Brain microvascular endothelial cell (primary cell): ENCODE measurements at regions not wholly inside any gene's neighbourhood (a gene's known extent, or its start where the extent isn't known, plus 50 kb on each side); places are given as distances from the start of the nearest gene placed in this dataset.

Source experiments
- DNase-seq: peaks from one replicate; pipeline ENCODE4 v3.0.0-alpha.2; 2020
- H3K27ac ChIP-seq: fragments of 250-450 bp; sonication (Bioruptor Pico); 2 replicates; pipeline ENCODE4 v1.5.1; 2020; ENCODE audit warnings: mild to moderate bottlenecking, moderate library complexity
- H3K27me3 ChIP-seq: fragments of 250-450 bp; sonication (Bioruptor Pico); replicated peaks from 2 replicates; pipeline ENCODE4 v1.5.1; 2020; ENCODE audit warnings: mild to moderate bottlenecking
- H3K36me3 ChIP-seq: fragments of 250-450 bp; sonication (Bioruptor Pico); replicated peaks from 2 replicates; pipeline ENCODE4 v1.5.1; 2020; ENCODE audit warnings: mild to moderate bottlenecking
- H3K4me3 ChIP-seq: 2 replicates; pipeline ENCODE4 v1.5.1; 2011; ENCODE audit warnings: low read depth, mild to moderate bottlenecking, control low read depth, low read length, moderate library complexity
- in situ Hi-C: cut with HindIII; loops from 2 replicates; pipeline ENCODE4 v1.10.0; 2017; ENCODE audit warnings: low sequenced_read_pairs, low pct_ligation_motif_present
- TF ChIP-seq, protein P1 (sequence below): IDR thresholded peaks from 2 replicates; pipeline ENCODE4 v1.5.1; 2011; ENCODE audit warnings: low read depth, mild to moderate bottlenecking, moderate library complexity, low read length, control low read depth, inconsistent platforms; ENCODE audit errors: missing control alignments

DNA sequence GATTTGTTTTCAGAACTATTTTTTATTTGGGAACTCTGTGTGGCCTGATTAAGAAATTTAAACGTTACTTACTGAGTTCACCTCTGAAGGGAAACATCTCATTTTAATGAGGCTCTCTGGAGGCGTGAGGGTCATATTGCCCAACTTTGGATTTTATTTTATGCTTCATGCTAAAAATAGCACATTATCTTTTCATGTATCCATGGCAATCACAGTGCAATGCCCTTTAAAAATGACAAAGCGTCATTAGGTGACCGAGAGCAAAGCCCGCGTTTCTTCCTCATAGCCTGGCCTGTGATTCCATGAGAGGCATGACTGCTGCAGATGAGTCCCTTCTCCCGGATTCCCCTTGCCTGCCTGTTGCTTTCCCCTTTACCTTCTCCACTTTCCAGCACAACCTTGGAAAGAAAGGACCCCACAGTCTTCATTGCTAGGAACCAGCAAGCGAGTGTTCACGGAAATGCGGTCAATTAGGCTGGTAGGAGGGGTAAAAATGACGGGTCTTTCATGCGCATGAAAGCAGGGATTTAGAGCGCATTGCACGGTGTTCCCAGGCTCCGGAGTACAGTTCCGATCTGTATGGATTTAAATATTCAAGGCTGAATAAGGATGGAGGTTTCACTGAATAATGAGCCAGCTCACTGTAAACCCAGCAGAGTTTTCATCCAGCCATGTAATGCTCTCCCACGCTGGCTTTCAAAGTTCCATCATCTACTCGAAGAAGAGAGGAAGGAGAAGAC, 98.2 kb upstream of the PITRM1 start:
- TF ChIP-seq, protein P1, sequence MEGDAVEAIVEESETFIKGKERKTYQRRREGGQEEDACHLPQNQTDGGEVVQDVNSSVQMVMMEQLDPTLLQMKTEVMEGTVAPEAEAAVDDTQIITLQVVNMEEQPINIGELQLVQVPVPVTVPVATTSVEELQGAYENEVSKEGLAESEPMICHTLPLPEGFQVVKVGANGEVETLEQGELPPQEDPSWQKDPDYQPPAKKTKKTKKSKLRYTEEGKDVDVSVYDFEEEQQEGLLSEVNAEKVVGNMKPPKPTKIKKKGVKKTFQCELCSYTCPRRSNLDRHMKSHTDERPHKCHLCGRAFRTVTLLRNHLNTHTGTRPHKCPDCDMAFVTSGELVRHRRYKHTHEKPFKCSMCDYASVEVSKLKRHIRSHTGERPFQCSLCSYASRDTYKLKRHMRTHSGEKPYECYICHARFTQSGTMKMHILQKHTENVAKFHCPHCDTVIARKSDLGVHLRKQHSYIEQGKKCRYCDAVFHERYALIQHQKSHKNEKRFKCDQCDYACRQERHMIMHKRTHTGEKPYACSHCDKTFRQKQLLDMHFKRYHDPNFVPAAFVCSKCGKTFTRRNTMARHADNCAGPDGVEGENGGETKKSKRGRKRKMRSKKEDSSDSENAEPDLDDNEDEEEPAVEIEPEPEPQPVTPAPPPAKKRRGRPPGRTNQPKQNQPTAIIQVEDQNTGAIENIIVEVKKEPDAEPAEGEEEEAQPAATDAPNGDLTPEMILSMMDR: no peak
- in situ Hi-C loops: no loop called here
- H3K4me3 ChIP-seq: no peak overlapping the region
- H3K27me3 ChIP-seq: no peaks in the 10 kb centered on the region
- no peak for DNase-seq
- H3K27ac ChIP-seq: no peak overlapping the region
- H3K36me3 ChIP-seq: no peaks in the 10 kb centered on the region

DNA sequence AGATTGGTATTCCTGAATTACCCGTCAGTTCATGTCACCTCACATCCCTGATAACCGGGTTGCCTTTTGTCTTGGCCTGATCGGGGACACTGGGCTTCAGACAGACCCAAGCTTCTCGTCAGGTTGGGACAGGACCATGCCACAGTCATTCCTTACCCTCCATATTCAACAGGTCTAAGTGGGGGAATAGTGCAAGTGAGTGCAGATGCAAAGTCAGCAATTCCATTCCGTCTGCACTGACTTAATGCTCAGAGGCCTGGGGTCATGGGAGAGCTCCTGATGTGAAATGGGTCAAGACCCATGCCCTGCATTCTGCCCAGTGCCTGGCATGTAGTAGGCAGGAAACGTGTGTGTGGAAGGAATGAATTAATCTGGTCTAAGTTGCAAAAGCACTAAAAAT, 95.4 kb upstream of the PITRM1 start:
- in situ Hi-C loops: no loop called here
- Histone ChIP-seq H3K36me3 (no peaks in the 10 kb centered on the region), H3K27me3 (no peaks in the 10 kb centered on the region), H3K27ac (no peak overlapping the region), H3K4me3 (no peak overlapping the region)
- DNase-seq: no peak
- TF ChIP-seq, protein P1: no peak

DNA sequence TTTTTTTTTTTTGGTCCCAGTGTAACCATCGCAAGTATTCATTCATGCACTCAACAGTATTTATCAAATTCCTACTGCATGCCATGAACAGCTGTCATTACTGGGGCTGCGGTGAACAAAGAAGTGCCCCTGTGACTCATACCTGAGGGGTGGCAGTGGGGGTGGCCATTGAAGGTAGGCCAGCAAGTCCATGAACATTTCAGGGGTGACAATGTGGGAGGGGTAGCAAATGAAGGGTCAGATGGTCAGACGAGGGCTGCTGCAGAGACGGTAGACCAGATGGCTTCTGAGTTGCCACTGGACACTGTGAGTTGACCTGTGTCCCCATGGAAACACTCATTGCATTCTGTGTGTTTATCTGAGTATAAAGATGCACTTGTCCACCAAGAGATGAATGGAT, 92.5 kb upstream of the PITRM1 start:
- H3K27ac ChIP-seq: no peak overlapping the region
- TF ChIP-seq, protein P1: no peak
- in situ Hi-C loops: no loop called here
- H3K27me3 ChIP-seq: no peaks in the 10 kb centered on the region
- H3K4me3 ChIP-seq: no peak overlapping the region
- DNase-seq: peak; percentile 43
- no peaks in the 10 kb centered on the region for H3K36me3 ChIP-seq

DNA sequence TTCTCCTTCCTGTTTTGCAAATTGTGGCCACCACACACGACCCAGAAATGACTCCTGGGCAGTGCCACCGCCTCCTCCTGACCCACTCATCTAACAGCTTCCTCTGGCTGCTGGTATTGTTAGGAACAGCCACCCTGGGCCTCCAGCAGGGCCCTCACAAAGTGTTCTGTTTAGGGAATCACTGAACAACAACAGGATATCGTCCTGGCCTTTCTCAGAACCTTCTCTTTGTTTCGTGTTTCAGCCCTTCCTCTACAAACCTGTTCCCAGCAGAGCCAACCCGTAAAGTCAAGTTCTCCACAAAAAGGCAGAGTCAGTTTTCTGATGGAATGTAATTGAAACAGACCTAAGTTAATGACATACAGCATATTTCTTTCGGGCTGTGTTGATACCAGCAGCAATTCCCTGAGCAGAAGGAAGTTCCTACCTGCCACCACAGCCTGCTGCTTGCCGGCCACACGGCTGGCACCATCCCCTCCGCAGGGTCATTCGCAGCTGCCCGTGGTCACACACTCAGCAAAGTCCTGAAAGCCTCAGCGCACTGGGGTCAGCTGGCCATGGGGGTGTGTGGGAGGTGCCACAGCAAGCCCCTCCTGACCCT, 91.7 kb upstream of the PITRM1 start:
- DNase-seq: no peak
- Histone ChIP-seq H3K36me3 (no peaks in the 10 kb centered on the region), H3K27me3 (no peaks in the 10 kb centered on the region), H3K4me3 (no peak overlapping the region), H3K27ac (no peak overlapping the region)
- TF ChIP-seq, protein P1: no peak
- in situ Hi-C loops: no loop called here

DNA sequence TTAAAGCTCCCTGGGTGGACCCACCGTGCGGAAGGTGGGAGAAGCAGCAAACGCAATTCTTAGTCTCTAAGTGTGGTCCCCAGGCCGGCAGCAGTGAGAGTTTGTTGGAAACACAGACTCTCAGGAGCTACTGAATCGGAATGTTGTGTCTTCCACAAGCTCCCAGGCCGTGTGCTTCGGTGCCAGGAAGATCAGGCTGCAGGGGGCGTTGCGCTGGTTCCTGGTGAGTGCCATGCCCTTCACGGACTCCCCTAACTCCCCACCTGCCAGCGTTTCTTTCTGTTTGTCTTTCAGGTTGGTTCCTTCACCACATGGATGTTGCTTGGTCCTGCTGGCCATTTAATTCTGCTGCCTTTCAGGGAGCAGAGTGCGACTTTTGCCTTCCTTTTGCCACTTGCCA, 91.2 kb upstream of the PITRM1 start:
- H3K27ac ChIP-seq: no peak overlapping the region
- H3K27me3 ChIP-seq: no peaks in the 10 kb centered on the region
- in situ Hi-C loops: no loop called here
- H3K36me3 ChIP-seq: no peaks in the 10 kb centered on the region
- no peak overlapping the region for H3K4me3 ChIP-seq
- TF ChIP-seq, protein P1: no peak
- no peak for DNase-seq
